Activated naive CD4-positive, alpha-beta T cell treated with anti-CD3 and anti-CD28 coated beads, Interleukin-2, amount 50 U/mL, for 24 hours (primary cell): ENCODE measurements at regions not wholly inside any gene's neighbourhood (a gene's known extent, or its start where the extent isn't known, plus 50 kb on each side); places are given as distances from the start of the nearest gene placed in this dataset.
"Not testable (repeated sequence)": the region's sequence is repeated elsewhere in the genome, so short reads cannot be mapped to it uniquely, and the experiment has no call there.

ENCODE experiments used
- H3K27ac Mint-ChIP-seq: one replicate; pipeline ENCODE4 v1.8.0; 2021; ENCODE audit warnings: mild to moderate bottlenecking, mixed read lengths
- H3K27me3 Mint-ChIP-seq: one replicate; pipeline ENCODE4 v1.8.0; 2021; ENCODE audit warnings: mixed read lengths
- H3K36me3 Mint-ChIP-seq: one replicate; pipeline ENCODE4 v1.8.0; 2021; ENCODE audit warnings: mixed read lengths
- H3K4me1 Mint-ChIP-seq: one replicate; pipeline ENCODE4 v1.8.0; 2021; ENCODE audit warnings: mixed read lengths
- H3K4me3 Mint-ChIP-seq: one replicate; pipeline ENCODE4 v1.8.0; 2021; ENCODE audit warnings: mild to moderate bottlenecking, mixed read lengths
- H3K9me3 Mint-ChIP-seq: one replicate; pipeline ENCODE4 v1.8.0; 2021; ENCODE audit warnings: mixed read lengths

- H3K4me1 Mint-ChIP-seq, H3K27me3 Mint-ChIP-seq, H3K4me3 Mint-ChIP-seq, H3K27ac Mint-ChIP-seq, H3K36me3 Mint-ChIP-seq, H3K9me3 Mint-ChIP-seq: not testable (repeated sequence)
These were observed 158.9 kb downstream of the SUCLG1 start for GRCh38 chr2:84300001-84300695.

GRCh38 chr2:84299211-84299775, 159.8 kb downstream of the SUCLG1 start:
- Mint-ChIP-seq H3K9me3 (no peaks in the 10 kb centered on the region), H3K4me3 (no peak overlapping the region), H3K36me3 (no peaks in the 10 kb centered on the region), H3K4me1 (no peaks in the 10 kb centered on the region), H3K27ac (no peak overlapping the region), H3K27me3 (peaks cover 7% of the 10 kb centered on the region)

DNA sequence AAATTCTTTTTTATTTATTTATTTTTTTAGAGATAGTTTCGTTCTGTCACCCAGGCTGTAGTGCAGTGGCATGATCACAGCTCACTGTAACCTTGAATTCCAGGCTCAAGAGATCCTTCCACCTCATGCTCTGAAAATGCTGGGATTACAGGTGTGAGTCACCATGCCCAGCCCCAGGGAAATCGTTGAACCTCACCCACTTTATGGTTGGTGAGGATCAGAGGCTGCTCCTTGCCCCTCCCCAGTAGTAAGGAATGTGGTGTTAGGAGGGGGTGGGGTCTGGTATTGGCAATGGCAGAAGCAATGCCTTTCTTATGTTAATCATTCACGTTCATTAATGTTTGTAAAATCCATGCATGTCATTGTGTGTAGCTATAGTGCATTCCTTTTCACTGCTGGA, 161.9 kb downstream of the SUCLG1 start:
- H3K27ac Mint-ChIP-seq: no peak overlapping the region
- H3K9me3 Mint-ChIP-seq: no peaks in the 10 kb centered on the region
- peaks cover 9% of the 10 kb centered on the region for H3K27me3 Mint-ChIP-seq
- no peaks in the 10 kb centered on the region for H3K4me1 Mint-ChIP-seq
- no peaks in the 10 kb centered on the region for H3K36me3 Mint-ChIP-seq
- no peak overlapping the region for H3K4me3 Mint-ChIP-seq

DNA sequence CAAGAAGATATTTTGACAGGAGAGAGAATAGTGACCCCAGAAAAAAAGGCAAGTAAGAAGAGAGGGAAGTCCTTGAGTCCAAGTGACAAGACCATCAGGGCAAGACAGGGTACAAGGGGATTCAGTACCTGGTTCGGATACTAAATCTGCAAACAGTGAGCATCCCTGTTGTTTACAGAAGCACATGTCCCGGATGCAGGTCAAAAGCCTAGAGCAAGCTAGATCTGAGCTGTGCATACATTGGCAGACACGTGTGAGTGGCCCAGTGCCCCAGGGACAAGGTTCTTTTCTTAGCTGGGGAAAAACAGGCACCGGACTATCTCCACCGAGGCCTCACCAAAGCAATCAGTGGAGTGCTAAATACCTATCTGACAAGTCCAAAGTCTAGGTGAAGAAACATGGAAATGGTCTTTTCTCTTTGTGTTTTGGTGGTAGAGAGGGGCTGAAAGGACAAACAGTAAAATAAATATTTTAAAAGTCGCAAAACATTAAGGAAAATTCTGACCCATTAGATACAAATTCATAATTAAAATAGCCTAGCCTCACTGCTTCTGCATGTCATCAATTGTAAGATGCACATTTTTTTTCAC, 165.2 kb downstream of the SUCLG1 start:
- no peaks in the 10 kb centered on the region for H3K4me1 Mint-ChIP-seq
- no peaks in the 10 kb centered on the region for H3K36me3 Mint-ChIP-seq
- no peak overlapping the region for H3K4me3 Mint-ChIP-seq
- H3K27ac Mint-ChIP-seq: no peak overlapping the region
- H3K27me3 Mint-ChIP-seq: peaks cover 9% of the 10 kb centered on the region
- H3K9me3 Mint-ChIP-seq: no peaks in the 10 kb centered on the region

GRCh38 chr2:84292545-84292944, 166.5 kb downstream of the SUCLG1 start:
- Mint-ChIP-seq H3K27me3 (peaks cover 10% of the 10 kb centered on the region), H3K4me1 (no peaks in the 10 kb centered on the region), H3K9me3 (no peaks in the 10 kb centered on the region), H3K27ac (no peak overlapping the region), H3K36me3 (no peaks in the 10 kb centered on the region), H3K4me3 (no peak overlapping the region)

GRCh38 chr2:84290537-84290936, 168.5 kb downstream of the SUCLG1 start:
- Mint-ChIP-seq H3K4me1 (no peaks in the 10 kb centered on the region), H3K27ac (no peak overlapping the region), H3K27me3 (peaks cover 15% of the 10 kb centered on the region), H3K9me3 (no peaks in the 10 kb centered on the region), H3K36me3 (no peaks in the 10 kb centered on the region), H3K4me3 (no peak overlapping the region)

GRCh38 chr2:84288293-84288692, 170.8 kb downstream of the SUCLG1 start:
- Mint-ChIP-seq H3K36me3 (no peaks in the 10 kb centered on the region), H3K4me3 (no peak overlapping the region), H3K4me1 (no peaks in the 10 kb centered on the region), H3K9me3 (no peaks in the 10 kb centered on the region), H3K27me3 (peaks cover 12% of the 10 kb centered on the region), H3K27ac (no peak overlapping the region)

- no peaks in the 10 kb centered on the region for H3K4me1 Mint-ChIP-seq
- no peak overlapping the region for H3K27ac Mint-ChIP-seq
- peaks cover 8% of the 10 kb centered on the region for H3K27me3 Mint-ChIP-seq
- no peaks in the 10 kb centered on the region for H3K36me3 Mint-ChIP-seq
- H3K9me3 Mint-ChIP-seq: no peaks in the 10 kb centered on the region
- H3K4me3 Mint-ChIP-seq: no peak overlapping the region
These were observed 172.2 kb downstream of the SUCLG1 start for GRCh38 chr2:84286878-84287277.

DNA sequence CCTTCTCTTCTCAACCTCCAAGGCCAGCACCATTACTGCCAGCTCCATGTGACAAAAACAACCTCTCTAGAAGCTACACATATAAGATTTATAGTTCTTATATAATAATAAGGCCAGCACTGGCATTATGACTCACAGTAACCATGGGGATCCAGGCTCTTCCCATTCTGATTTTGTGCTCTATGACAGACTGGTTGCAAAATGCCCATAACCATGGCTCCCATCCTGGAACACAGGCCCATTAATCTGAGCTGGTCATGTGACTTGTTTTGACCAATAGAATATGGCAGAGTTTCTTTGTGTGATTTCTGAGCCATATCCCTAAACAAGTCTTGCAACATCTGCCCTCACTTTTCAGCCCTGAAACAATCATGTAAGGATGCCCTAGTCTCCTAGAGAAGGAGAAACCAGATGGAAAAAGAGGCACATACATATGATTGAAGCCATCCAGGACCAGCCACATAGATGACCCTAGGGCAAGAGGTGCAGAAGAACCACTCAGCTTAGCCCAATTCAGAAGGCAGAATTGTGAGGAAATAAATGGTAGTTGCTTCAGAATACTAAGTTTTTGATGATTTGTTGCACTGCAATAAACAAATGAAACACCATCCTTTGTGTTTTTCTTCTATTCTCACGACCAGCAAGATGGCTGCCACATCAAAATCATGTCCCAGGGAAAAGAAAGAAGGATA, 173.9 kb downstream of the SUCLG1 start:
- peaks cover 6% of the 10 kb centered on the region for H3K27me3 Mint-ChIP-seq
- H3K4me1 Mint-ChIP-seq: no peaks in the 10 kb centered on the region
- H3K27ac Mint-ChIP-seq: no peak overlapping the region
- no peaks in the 10 kb centered on the region for H3K9me3 Mint-ChIP-seq
- no peak overlapping the region for H3K4me3 Mint-ChIP-seq
- no peaks in the 10 kb centered on the region for H3K36me3 Mint-ChIP-seq

DNA sequence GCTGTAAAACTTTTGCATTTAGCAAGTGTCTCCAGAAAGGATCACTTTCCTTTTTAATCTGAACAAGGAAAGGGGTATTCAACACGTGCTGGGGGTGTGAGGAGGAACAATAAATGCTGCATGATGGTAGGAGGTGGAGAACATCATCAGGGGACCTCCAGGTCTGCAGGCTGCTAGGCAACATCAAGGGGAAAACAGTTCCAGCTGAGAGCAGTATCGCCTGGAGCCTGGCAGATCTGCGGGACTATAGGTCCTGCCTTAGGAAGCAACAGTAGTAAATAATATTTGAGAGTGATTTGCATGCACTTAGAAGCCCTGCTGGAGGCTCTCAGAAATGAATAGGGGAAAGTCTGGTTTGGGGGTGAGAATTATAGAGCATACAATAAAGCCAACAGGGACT, 175.6 kb downstream of the SUCLG1 start:
- H3K27me3 Mint-ChIP-seq: peaks cover 8% of the 10 kb centered on the region
- H3K9me3 Mint-ChIP-seq: no peaks in the 10 kb centered on the region
- H3K27ac Mint-ChIP-seq: no peak overlapping the region
- H3K4me1 Mint-ChIP-seq: peaks cover under 1% of the 10 kb centered on the region
- H3K36me3 Mint-ChIP-seq: no peaks in the 10 kb centered on the region
- H3K4me3 Mint-ChIP-seq: no peak overlapping the region

DNA sequence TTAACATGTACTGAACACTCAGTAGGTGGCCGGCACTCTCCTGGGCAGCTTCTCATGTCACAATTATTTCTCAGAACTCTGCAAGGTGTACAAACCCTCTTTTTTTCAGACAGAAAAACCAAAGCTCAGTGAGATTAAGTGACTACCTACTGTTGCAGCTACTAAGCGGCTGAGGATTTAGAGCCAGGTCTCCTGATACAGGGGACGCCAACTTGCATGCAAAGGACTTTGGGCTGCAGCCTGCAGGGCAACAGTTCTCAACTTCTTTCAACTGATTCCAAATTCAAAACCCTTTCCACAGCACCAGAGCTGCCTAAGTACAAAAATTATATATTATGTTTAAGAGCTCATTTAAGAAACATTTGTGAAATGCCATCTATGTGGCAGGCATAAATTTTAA, 177.6 kb downstream of the SUCLG1 start:
- Mint-ChIP-seq H3K27me3 (peaks cover 10% of the 10 kb centered on the region), H3K4me1 (peaks cover 14% of the 10 kb centered on the region), H3K9me3 (no peaks in the 10 kb centered on the region), H3K4me3 (no peak overlapping the region), H3K36me3 (no peaks in the 10 kb centered on the region), H3K27ac (no peak overlapping the region)

DNA sequence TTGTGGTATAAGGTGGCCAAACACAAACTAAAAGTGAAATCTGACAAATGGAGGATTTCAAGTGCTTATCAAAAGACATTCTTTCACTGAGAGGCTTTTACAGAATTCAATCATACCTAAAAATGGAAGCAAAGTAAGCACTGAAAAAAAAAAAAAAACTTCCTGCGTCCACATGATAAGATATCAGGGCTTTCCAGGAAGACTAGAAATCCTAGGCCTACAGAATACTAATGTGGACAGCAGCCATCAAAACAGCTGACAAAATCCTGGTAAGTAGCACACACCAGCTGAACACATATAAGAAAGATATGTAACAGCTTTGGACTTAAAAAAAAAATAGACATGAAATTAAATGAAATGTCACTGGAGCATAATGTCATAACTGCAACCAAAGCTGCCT, 178.2 kb downstream of the SUCLG1 start:
- no peaks in the 10 kb centered on the region for H3K36me3 Mint-ChIP-seq
- H3K27me3 Mint-ChIP-seq: peaks cover 8% of the 10 kb centered on the region
- H3K9me3 Mint-ChIP-seq: no peaks in the 10 kb centered on the region
- peaks cover 17% of the 10 kb centered on the region for H3K4me1 Mint-ChIP-seq
- H3K4me3 Mint-ChIP-seq: no peak overlapping the region
- H3K27ac Mint-ChIP-seq: no peak overlapping the region

DNA sequence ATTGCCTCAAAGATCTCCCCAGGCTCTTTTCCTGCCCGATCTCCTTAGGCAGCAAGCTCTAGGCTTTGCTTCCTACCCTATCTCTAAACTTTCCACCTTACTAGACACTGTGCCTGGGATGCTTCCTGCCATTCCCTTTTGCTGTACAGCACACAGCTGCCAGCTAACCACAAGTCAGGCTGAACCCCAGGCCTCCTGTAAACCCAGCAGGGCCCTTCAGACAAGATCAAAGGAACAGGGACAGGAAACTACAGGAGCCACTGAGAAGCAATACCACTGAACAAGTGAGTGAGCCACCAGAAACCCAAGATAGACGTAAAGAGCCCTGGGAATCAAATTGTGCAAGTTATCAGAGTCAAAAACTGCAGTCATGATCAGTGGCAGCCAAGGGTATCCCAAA, 180.7 kb downstream of the SUCLG1 start:
- H3K4me1 Mint-ChIP-seq: peaks cover 17% of the 10 kb centered on the region
- H3K4me3 Mint-ChIP-seq: no peak overlapping the region
- no peak overlapping the region for H3K27ac Mint-ChIP-seq
- peaks cover 10% of the 10 kb centered on the region for H3K27me3 Mint-ChIP-seq
- no peaks in the 10 kb centered on the region for H3K36me3 Mint-ChIP-seq
- H3K9me3 Mint-ChIP-seq: no peaks in the 10 kb centered on the region

GRCh38 chr2:84276590-84277255, 182.4 kb downstream of the SUCLG1 start:
- Mint-ChIP-seq H3K4me1 (peaks cover 17% of the 10 kb centered on the region), H3K36me3 (no peaks in the 10 kb centered on the region), H3K27me3 (peaks cover 12% of the 10 kb centered on the region), H3K27ac (no peak overlapping the region), H3K9me3 (no peaks in the 10 kb centered on the region), H3K4me3 (no peak overlapping the region)

DNA sequence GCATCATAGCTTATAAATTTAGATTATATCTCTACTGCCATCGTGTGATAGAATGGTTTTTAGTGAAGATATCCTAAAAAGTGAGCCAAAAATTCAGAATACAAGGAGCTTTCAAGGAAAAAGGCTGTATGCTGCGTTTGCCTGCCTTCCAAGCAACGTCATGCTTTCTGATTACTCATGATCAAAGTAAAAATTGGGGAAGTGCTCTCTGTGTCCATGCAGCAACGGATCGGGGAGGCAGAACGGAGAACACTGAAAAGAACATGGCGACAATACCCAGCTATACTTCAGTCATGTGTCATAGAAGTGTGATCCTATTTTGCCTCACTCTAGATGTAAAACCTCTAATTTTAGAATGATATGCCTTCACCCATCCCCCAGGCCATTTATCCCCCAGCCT, 185.7 kb downstream of the SUCLG1 start:
- Mint-ChIP-seq H3K4me3 (no peak overlapping the region), H3K9me3 (no peaks in the 10 kb centered on the region), H3K27ac (no peak overlapping the region), H3K4me1 (peaks cover 15% of the 10 kb centered on the region), H3K36me3 (no peaks in the 10 kb centered on the region), H3K27me3 (peaks cover 12% of the 10 kb centered on the region)

DNA sequence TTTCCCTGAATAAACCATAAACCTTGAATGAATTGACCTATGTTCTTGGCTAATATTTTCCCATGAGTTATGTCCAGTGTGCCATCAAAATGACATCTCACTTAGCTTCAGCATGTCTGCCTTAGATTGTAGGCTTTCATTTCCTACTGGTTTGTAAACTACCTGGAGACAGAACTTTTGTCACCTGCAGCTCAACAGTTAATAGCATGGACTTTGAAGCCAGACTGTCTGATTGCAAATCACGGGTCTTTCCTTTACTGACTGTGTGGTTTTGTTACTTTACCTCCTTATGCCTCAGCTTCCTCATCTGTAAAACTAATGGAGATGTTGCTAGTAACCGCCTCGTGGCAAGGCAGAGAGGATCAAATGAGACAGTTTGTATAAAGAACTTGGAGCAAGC, 187.1 kb downstream of the SUCLG1 start:
- H3K27me3 Mint-ChIP-seq: peaks cover 7% of the 10 kb centered on the region
- peaks cover 7% of the 10 kb centered on the region for H3K4me1 Mint-ChIP-seq
- H3K4me3 Mint-ChIP-seq: no peak overlapping the region
- no peaks in the 10 kb centered on the region for H3K9me3 Mint-ChIP-seq
- H3K36me3 Mint-ChIP-seq: no peaks in the 10 kb centered on the region
- no peak overlapping the region for H3K27ac Mint-ChIP-seq
